HEK293 (cell line): ENCODE measurements at regions not wholly inside any gene's neighbourhood (a gene's known extent, or its start where the extent isn't known, plus 50 kb on each side); places are given as distances from the start of the nearest gene placed in this dataset.

Experiments
- CTCF ChIA-PET: fragments of 350-600 bp; formaldehyde crosslinking; extraction: SDS; loops from one replicate; lab custom pipeline; 2021; ENCODE audit warnings: antibody characterized with exemption; lab: Yijun Ruan, JAX
- POLR2A ChIA-PET: fragments of 300-600 bp; formaldehyde crosslinking; extraction: SDS; loops from one replicate; lab custom pipeline; 2020; ENCODE audit warnings: antibody characterized with exemption, inconsistent platforms; lab: Yijun Ruan, JAX
- H3K27ac ChIP-seq: fragments of 200-500 bp; sonication (Bioruptor generic); 2 replicates; pipeline ENCODE4 v1.5.1; 2014; ENCODE audit warnings: low read depth, low read length, control low read depth, inconsistent platforms; ENCODE audit errors: extremely low read depth
- H3K36me3 ChIP-seq, 2 experiments: fragments of 200-500 bp in 1 of 2; sonication (Bioruptor generic) in 1 of 2; 1 replicate in 1 of 2; 2 replicates in 1 of 2; pipeline ENCODE4 v1.5.1; 2014 to 2017; ENCODE audit warnings: inconsistent platforms in 2 of 2, low read length in 2 of 2; ENCODE audit not compliant: control insufficient read depth in 2 of 2, insufficient read depth in 1 of 2
- H3K4me1 ChIP-seq: fragments of 200-500 bp; sonication (Bioruptor generic); 2 replicates; pipeline ENCODE4 v1.5.1; 2014; ENCODE audit warnings: mild to moderate bottlenecking, low read length, inconsistent platforms; ENCODE audit not compliant: control insufficient read depth, insufficient read depth
- H3K4me3 ChIP-seq: 2 replicates; pipeline ENCODE4 v1.5.1; 2011; ENCODE audit warnings: low read depth, mild to moderate bottlenecking, control low read depth, low read length, moderate library complexity
- H3K9me3 ChIP-seq: fragments of 200-500 bp; sonication (Bioruptor generic); 2 replicates; pipeline ENCODE4 v1.5.1; 2014; ENCODE audit warnings: low read depth, low read length, inconsistent platforms; ENCODE audit not compliant: control insufficient read depth, insufficient read depth
- GFI1B ChIP-seq: fragments of 450-650 bp; formaldehyde crosslinking; IDR thresholded peaks from 2 replicates; pipeline ENCODE4 v1.5.1; 2016; ENCODE audit warnings: missing biosample characterization, missing genetic modification characterization
- GLIS2 ChIP-seq: fragments of 450-650 bp; formaldehyde crosslinking; IDR thresholded peaks from 2 replicates; pipeline ENCODE4 v1.5.1; 2016; ENCODE audit warnings: missing biosample characterization, missing genetic modification characterization
- KLF10 ChIP-seq: fragments of 450-650 bp; IDR thresholded peaks from 2 replicates; pipeline ENCODE4 v1.5.1; 2018; ENCODE audit warnings: missing biosample characterization, mild to moderate bottlenecking, missing genetic modification characterization
- KLF9 ChIP-seq: fragments of 450-650 bp; formaldehyde crosslinking; IDR thresholded peaks from 2 replicates; pipeline ENCODE4 v1.5.1; 2016; ENCODE audit warnings: missing biosample characterization, missing genetic modification characterization, low read depth
- PRDM4 ChIP-seq: fragments of 450-650 bp; formaldehyde crosslinking; IDR thresholded peaks from 2 replicates; pipeline ENCODE4 v1.5.1; 2017; ENCODE audit warnings: missing biosample characterization, missing genetic modification characterization
- ZNF140 ChIP-seq: fragments of 450-650 bp; formaldehyde crosslinking; IDR thresholded peaks from 2 replicates; pipeline ENCODE4 v1.5.1; 2016; ENCODE audit warnings: missing biosample characterization, missing genetic modification characterization
- ZNF157 ChIP-seq: fragments of 450-650 bp; formaldehyde crosslinking; IDR thresholded peaks from 2 replicates; pipeline ENCODE4 v1.5.1; 2016; ENCODE audit warnings: missing biosample characterization, missing genetic modification characterization
- ZNF560 ChIP-seq: fragments of 450-650 bp; formaldehyde crosslinking; IDR thresholded peaks from 2 replicates; pipeline ENCODE4 v1.5.1; 2017; ENCODE audit warnings: missing biosample characterization, missing genetic modification characterization, borderline replicate concordance
- ZNF776 ChIP-seq: fragments of 450-650 bp; formaldehyde crosslinking; IDR thresholded peaks from 2 replicates; pipeline ENCODE4 v1.5.0; 2017; ENCODE audit warnings: missing biosample characterization, missing genetic modification characterization, borderline replicate concordance
- TF ChIP-seq, protein P1 (sequence below): fragments of 450-650 bp; formaldehyde crosslinking; IDR thresholded peaks from 2 replicates; pipeline ENCODE4 v1.5.1; 2016; ENCODE audit warnings: missing biosample characterization, missing genetic modification characterization
- TF ChIP-seq, protein P2 (sequence below): fragments of 450-650 bp; formaldehyde crosslinking; IDR thresholded peaks from 2 replicates; pipeline ENCODE4 v1.5.1; 2016; ENCODE audit warnings: missing biosample characterization, missing genetic modification characterization
- TF ChIP-seq, protein P3 (sequence below): fragments of 450-650 bp; formaldehyde crosslinking; IDR thresholded peaks from 2 replicates; pipeline ENCODE4 v1.5.1; 2016; ENCODE audit warnings: missing biosample characterization, missing genetic modification characterization, borderline replicate concordance

- no peaks in the 10 kb centered on the region for H3K9me3 ChIP-seq
- TF ChIP-seq, protein P1, sequence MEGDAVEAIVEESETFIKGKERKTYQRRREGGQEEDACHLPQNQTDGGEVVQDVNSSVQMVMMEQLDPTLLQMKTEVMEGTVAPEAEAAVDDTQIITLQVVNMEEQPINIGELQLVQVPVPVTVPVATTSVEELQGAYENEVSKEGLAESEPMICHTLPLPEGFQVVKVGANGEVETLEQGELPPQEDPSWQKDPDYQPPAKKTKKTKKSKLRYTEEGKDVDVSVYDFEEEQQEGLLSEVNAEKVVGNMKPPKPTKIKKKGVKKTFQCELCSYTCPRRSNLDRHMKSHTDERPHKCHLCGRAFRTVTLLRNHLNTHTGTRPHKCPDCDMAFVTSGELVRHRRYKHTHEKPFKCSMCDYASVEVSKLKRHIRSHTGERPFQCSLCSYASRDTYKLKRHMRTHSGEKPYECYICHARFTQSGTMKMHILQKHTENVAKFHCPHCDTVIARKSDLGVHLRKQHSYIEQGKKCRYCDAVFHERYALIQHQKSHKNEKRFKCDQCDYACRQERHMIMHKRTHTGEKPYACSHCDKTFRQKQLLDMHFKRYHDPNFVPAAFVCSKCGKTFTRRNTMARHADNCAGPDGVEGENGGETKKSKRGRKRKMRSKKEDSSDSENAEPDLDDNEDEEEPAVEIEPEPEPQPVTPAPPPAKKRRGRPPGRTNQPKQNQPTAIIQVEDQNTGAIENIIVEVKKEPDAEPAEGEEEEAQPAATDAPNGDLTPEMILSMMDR (tag by site-specific recombination) = no peak
- TF ChIP-seq, protein P2, sequence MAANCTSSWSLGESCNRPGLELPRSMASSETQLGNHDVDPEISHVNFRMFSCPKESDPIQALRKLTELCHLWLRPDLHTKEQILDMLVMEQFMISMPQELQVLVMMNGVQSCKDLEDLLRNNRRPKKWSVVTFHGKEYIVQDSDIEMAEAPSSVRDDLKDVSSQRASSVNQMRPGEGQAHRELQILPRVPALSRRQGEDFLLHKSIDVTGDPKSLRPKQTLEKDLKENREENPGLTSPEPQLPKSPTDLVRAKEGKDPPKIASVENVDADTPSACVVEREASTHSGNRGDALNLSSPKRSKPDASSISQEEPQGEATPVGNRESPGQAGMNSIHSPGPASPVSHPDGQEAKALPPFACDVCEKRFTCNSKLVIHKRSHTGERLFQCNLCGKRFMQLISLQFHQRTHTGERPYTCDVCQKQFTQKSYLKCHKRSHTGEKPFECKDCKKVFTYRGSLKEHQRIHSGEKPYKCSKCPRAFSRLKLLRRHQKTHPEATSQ (tag by site-specific recombination) = no peak
- TF ChIP-seq, protein P3, sequence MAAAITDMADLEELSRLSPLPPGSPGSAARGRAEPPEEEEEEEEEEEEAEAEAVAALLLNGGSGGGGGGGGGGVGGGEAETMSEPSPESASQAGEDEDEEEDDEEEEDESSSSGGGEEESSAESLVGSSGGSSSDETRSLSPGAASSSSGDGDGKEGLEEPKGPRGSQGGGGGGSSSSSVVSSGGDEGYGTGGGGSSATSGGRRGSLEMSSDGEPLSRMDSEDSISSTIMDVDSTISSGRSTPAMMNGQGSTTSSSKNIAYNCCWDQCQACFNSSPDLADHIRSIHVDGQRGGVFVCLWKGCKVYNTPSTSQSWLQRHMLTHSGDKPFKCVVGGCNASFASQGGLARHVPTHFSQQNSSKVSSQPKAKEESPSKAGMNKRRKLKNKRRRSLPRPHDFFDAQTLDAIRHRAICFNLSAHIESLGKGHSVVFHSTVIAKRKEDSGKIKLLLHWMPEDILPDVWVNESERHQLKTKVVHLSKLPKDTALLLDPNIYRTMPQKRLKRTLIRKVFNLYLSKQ (tag by site-specific recombination) = no peak
- TF ChIP-seq ZNF776 (tag by site-specific recombination) = no peak
- no peak for TF ChIP-seq KLF10
- no peak for TF ChIP-seq ZNF157 (tag by site-specific recombination)
- TF ChIP-seq GFI1B = no peak
- no peak for TF ChIP-seq ZNF140
- no peak for TF ChIP-seq ZNF560 (tag by site-specific recombination)
- TF ChIP-seq KLF9 (tag by site-specific recombination) = no peak
- no peak for TF ChIP-seq PRDM4
- TF ChIP-seq GLIS2 = no peak
- no peak overlapping the region for H3K27ac ChIP-seq
- ChIA-PET POLR2A (no interaction called here), CTCF (interaction anchor here (0.9 to 1.4 kb wide), 2 partner anchors 20 to 86 kb away, joined by 4 read pairs; no protein-coding TSS in a partner anchor)
- H3K4me3 ChIP-seq = no peak overlapping the region
- no peaks in the 10 kb centered on the region for H3K4me1 ChIP-seq
- no peaks in the 10 kb centered on the region for H3K36me3 ChIP-seq
Measured at GRCh38 chr9:121601194-121601593, 50.2 kb upstream of the DAB2IP start.
